Caco-2 (cell line): ENCODE measurements at regions not wholly inside any gene's neighbourhood (a gene's known extent, or its start where the extent isn't known, plus 50 kb on each side); places are given as distances from the start of the nearest gene placed in this dataset.
"Not testable (repeated sequence)": the region's sequence is repeated elsewhere in the genome, so short reads cannot be mapped to it uniquely, and the experiment has no call there.

Source experiments
- BruUV-seq: library from RNA; stranded (reverse); fragments of 400-500 nt; replicated peaks from 2 replicates; lab custom pipeline; 2021; lab: Mats Ljungman, UMichigan
- CTCF ChIA-PET: fragments of 300-600 bp; sonication (Branson Sonifier 250); formaldehyde crosslinking; loops from one replicate; lab custom pipeline; 2022; ENCODE audit warnings: antibody characterized with exemption; lab: Charles Lee
- POLR2A ChIA-PET: fragments of 300-600 bp; sonication (Branson Sonifier 250); formaldehyde crosslinking; loops from one replicate; lab custom pipeline; 2022; ENCODE audit warnings: antibody characterized with exemption; lab: Charles Lee
- DNase-seq, 2 experiments: peaks; one replicate each; pipeline versions ENCODE4 v3.0.0 to v3.0.0-alpha.2; 2020 to 2022
- H3K27me3 ChIP-seq: replicated peaks from 2 replicates; pipeline ENCODE4 v1.6.0; 2011; ENCODE audit warnings: low read length; ENCODE audit not compliant: control insufficient read depth, insufficient read depth
- H3K36me3 ChIP-seq: 2 replicates; pipeline ENCODE4 v1.5.1; 2011; ENCODE audit warnings: low read length; ENCODE audit not compliant: control insufficient read depth, insufficient read depth
- H3K4me1 ChIP-seq: fragments of 250-450 bp; sonication (Bioruptor Pico); 2 replicates; pipeline ENCODE4 v1.5.1; 2020; ENCODE audit warnings: mild to moderate bottlenecking
- H3K4me3 ChIP-seq: 2 replicates; pipeline ENCODE4 v1.5.1; 2011; ENCODE audit warnings: low read depth, mild to moderate bottlenecking, control low read depth, low read length
- H3K9me3 ChIP-seq: fragments of 250-450 bp; sonication (Bioruptor Pico); 2 replicates; pipeline ENCODE4 v1.5.1; 2020; ENCODE audit warnings: mild to moderate bottlenecking, moderate library complexity
- H3K27ac Mint-ChIP-seq: one replicate; pipeline ENCODE4 v1.8.0; 2022; ENCODE audit warnings: mixed read lengths; ENCODE audit not compliant: unreplicated experiment
- H3K27me3 Mint-ChIP-seq: one replicate; pipeline ENCODE4 v1.8.0; 2022; ENCODE audit warnings: mixed read lengths; ENCODE audit not compliant: insufficient read depth, unreplicated experiment
- H3K36me3 Mint-ChIP-seq: one replicate; pipeline ENCODE4 v1.8.0; 2022; ENCODE audit warnings: mild to moderate bottlenecking, mixed read lengths; ENCODE audit not compliant: insufficient read depth, unreplicated experiment
- H3K4me1 Mint-ChIP-seq: one replicate; pipeline ENCODE4 v1.8.0; 2022; ENCODE audit warnings: low read depth, mixed read lengths; ENCODE audit not compliant: unreplicated experiment
- H3K4me3 Mint-ChIP-seq: one replicate; pipeline ENCODE4 v1.8.0; 2022; ENCODE audit warnings: mild to moderate bottlenecking, moderate library complexity, mixed read lengths; ENCODE audit not compliant: unreplicated experiment
- H3K9me3 Mint-ChIP-seq: one replicate; pipeline ENCODE4 v1.8.0; 2022; ENCODE audit warnings: mixed read lengths; ENCODE audit not compliant: unreplicated experiment
- intact Hi-C: fragments of 100-400 bp; cut with micrococcal nuclease; formaldehyde crosslinking; loops from one replicate; pipeline ENCODE4 v1.10.0; 2022; ENCODE audit not compliant: unreplicated experiment
- TF ChIP-seq, protein P1 (sequence below), 2 experiments: fragments of 200-600 bp in 1 of 2; IDR thresholded peaks; 1 replicate in 1 of 2; 2 replicates in 1 of 2; pipeline versions ENCODE4 v1.5.1 to v1.8.0; 2011 to 2022; ENCODE audit warnings: antibody characterized with exemption in 1 of 2, control low read depth in 1 of 2, inconsistent platforms in 1 of 2, low read depth in 1 of 2, low read length in 1 of 2, mild to moderate bottlenecking in 1 of 2, moderate library complexity in 1 of 2; ENCODE audit not compliant: insufficient read depth in 1 of 2, severe bottlenecking in 1 of 2, unreplicated experiment in 1 of 2

DNA sequence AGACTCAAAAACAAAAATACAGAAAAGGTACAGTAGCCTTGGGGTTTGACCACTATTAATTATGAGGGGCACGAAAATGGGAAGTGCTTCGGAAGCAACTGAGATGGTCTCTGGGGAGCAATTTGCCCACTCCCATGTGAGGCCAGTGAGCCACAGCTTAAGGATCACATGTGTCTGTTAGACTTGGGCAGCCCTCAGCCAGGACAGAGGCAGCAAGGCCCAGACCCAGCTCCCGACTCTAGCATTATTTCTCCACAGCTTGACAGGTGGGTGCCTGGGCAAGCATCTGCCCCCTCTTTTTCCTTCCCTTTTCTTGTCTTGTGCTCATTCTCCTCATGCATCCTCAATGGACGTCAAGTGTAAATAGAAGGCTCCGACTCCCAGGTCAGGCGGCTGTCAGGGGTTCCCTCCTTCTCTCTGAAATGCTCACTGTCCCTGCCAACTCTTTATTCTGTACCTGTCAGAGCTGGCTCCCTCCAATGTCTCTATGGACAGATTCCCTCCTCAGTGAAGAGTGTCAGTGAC lies 137.0 kb upstream of the RCN1 start:
- Mint-ChIP-seq H3K27ac (no peak overlapping the region), H3K9me3 (peaks cover 9% of the 10 kb centered on the region), H3K27me3 (peaks cover 2% of the 10 kb centered on the region), H3K36me3 (no peaks in the 10 kb centered on the region), H3K4me1 (peaks cover 12% of the 10 kb centered on the region), H3K4me3 (no peak overlapping the region)
- no peaks in the 10 kb centered on the region for H3K36me3 ChIP-seq
- intact Hi-C loops = no loop called here
- H3K27me3 ChIP-seq = no peaks in the 10 kb centered on the region
- H3K4me1 ChIP-seq = no peaks in the 10 kb centered on the region
- DNase-seq = no peak
- CTCF ChIA-PET = no interaction called here
- TF ChIP-seq, protein P1, sequence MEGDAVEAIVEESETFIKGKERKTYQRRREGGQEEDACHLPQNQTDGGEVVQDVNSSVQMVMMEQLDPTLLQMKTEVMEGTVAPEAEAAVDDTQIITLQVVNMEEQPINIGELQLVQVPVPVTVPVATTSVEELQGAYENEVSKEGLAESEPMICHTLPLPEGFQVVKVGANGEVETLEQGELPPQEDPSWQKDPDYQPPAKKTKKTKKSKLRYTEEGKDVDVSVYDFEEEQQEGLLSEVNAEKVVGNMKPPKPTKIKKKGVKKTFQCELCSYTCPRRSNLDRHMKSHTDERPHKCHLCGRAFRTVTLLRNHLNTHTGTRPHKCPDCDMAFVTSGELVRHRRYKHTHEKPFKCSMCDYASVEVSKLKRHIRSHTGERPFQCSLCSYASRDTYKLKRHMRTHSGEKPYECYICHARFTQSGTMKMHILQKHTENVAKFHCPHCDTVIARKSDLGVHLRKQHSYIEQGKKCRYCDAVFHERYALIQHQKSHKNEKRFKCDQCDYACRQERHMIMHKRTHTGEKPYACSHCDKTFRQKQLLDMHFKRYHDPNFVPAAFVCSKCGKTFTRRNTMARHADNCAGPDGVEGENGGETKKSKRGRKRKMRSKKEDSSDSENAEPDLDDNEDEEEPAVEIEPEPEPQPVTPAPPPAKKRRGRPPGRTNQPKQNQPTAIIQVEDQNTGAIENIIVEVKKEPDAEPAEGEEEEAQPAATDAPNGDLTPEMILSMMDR (IDR thresholded peaks at IDR 0.05; ENCODE audit: insufficient read depth in 1 of 2, low read depth in 1 of 2, low read length in 1 of 2, severe bottlenecking in 1 of 2, unreplicated experiment in 1 of 2) = no peak
- no TSS peak for BruUV-seq
- no peaks in the 10 kb centered on the region for H3K9me3 ChIP-seq
- no peak overlapping the region for H3K4me3 ChIP-seq
- POLR2A ChIA-PET = no interaction called here

DNA sequence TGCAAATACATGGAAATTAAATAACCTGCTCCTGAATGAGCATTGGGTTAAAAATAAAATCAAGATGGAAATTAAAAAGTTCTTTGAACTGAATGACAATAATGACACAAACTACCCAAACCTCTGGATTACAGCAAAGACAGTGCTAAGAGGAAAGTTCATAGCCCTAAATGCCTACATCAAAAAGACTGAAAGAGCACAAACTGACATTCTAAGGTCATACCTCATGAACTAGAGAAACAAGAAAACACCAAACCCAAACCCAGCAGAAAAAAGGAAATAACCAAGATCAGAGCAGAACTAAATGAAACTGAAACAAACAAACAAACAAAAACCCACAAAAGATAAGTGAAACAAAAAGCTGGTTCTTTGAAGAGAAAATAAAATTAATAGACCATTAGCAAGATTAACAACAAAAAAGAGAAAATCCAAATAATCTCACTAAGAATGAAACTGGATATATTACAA lies 138.6 kb upstream of the PAX6 start:
- intact Hi-C loops, DNase-seq, H3K9me3 Mint-ChIP-seq, H3K4me1 ChIP-seq, H3K27me3 Mint-ChIP-seq, H3K27ac Mint-ChIP-seq, H3K36me3 Mint-ChIP-seq, POLR2A ChIA-PET, H3K4me1 Mint-ChIP-seq, H3K4me3 Mint-ChIP-seq, H3K36me3 ChIP-seq, CTCF ChIA-PET, H3K4me3 ChIP-seq, BruUV-seq, H3K9me3 ChIP-seq, H3K27me3 ChIP-seq: not testable (repeated sequence)

DNA sequence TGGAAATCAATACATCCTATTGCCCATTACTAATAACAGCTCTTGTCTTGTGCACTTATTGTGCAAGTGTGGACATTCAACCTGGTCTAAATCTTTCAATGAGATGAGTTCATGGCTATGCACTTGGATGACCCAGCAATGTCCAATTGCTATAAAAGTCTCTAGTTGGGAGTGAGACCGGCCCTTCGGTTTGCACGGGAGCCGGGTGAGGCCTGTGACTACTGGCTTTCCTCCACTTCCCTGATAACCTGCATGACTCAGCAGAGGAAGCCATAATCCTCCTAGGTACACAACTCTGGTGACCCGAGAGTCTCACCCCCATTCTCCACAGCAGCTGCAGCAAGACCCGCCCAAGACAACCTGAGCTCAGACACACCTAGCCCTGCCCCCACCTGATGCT lies 135.9 kb upstream of the PAX6 start:
- no peaks in the 10 kb centered on the region for H3K9me3 Mint-ChIP-seq

More for the DNA sequence above, 135.9 kb upstream of the PAX6 start:
- Histone ChIP-seq H3K36me3 (no peaks in the 10 kb centered on the region), H3K27me3 (no peaks in the 10 kb centered on the region), H3K4me3 (no peak overlapping the region), H3K4me1 (no peaks in the 10 kb centered on the region), H3K9me3 (no peaks in the 10 kb centered on the region)
- H3K27me3 Mint-ChIP-seq = peaks cover 4% of the 10 kb centered on the region
- CTCF ChIA-PET = no interaction called here
- POLR2A ChIA-PET = no interaction called here
- BruUV-seq = no TSS peak
- DNase-seq = no peak
- no peak overlapping the region for H3K27ac Mint-ChIP-seq
- TF ChIP-seq, protein P1 (IDR thresholded peaks at IDR 0.05; ENCODE audit: insufficient read depth in 1 of 2, low read depth in 1 of 2, low read length in 1 of 2, severe bottlenecking in 1 of 2, unreplicated experiment in 1 of 2) = no peak
- peaks cover 4% of the 10 kb centered on the region for H3K4me1 Mint-ChIP-seq
- no peak overlapping the region for H3K4me3 Mint-ChIP-seq
- intact Hi-C loops = no loop called here
- no peaks in the 10 kb centered on the region for H3K36me3 Mint-ChIP-seq
